Activated CD4-positive, alpha-beta T cell treated with anti-CD3 and anti-CD28 coated beads for 36 hours (primary cell): ENCODE measurements at regions not wholly inside any gene's neighbourhood (a gene's known extent, or its start where the extent isn't known, plus 50 kb on each side); places are given as distances from the start of the nearest gene placed in this dataset.

Source experiments
- ATAC-seq: fragments of 200-7000 bp; cut with Tn5 transposase; one replicate; pipeline ENCODE4 v1.10.0; 2021; ENCODE audit warnings: mild to moderate bottlenecking, moderate library complexity
- CTCF ChIA-PET: fragments of 350-600 bp; sonication (Branson Sonifier 250); formaldehyde crosslinking; loops from one replicate; lab custom pipeline; 2021; ENCODE audit warnings: antibody characterized with exemption; lab: Charles Lee
- POLR2A ChIA-PET: fragments of 350-600 bp; sonication (Branson Sonifier 250); formaldehyde crosslinking; loops from one replicate; lab custom pipeline; 2021; ENCODE audit warnings: antibody characterized with exemption, inconsistent platforms; lab: Charles Lee
- DNase-seq: peaks from one replicate; pipeline ENCODE4 v3.0.0-alpha.2; 2020
- H3K27ac Mint-ChIP-seq: one replicate; pipeline ENCODE4 v1.8.0; 2021; ENCODE audit warnings: mixed read lengths
- H3K27me3 Mint-ChIP-seq: one replicate; pipeline ENCODE4 v1.8.0; 2021; ENCODE audit warnings: mixed read lengths
- H3K36me3 Mint-ChIP-seq: one replicate; pipeline ENCODE4 v1.8.0; 2021; ENCODE audit warnings: low read depth, mixed read lengths
- H3K4me1 Mint-ChIP-seq: one replicate; pipeline ENCODE4 v1.8.0; 2021; ENCODE audit warnings: mixed read lengths
- H3K4me3 Mint-ChIP-seq: one replicate; pipeline ENCODE4 v1.8.0; 2021; ENCODE audit warnings: mild to moderate bottlenecking, moderate library complexity, mixed read lengths
- H3K9me3 Mint-ChIP-seq: one replicate; pipeline ENCODE4 v1.8.0; 2021; ENCODE audit warnings: low read depth, mixed read lengths
- intact Hi-C, 2 experiments: fragments of 100-400 bp; cut with DNase I in 1 of 2; cut with micrococcal nuclease in 1 of 2; formaldehyde crosslinking; loops; one replicate each; pipeline versions ENCODE4 v1.14.2 to v1.15.1; 2022 to 2024; cut with DNase I, micrococcal nuclease

- H3K27ac Mint-ChIP-seq = no peak overlapping the region
- no peaks in the 10 kb centered on the region for H3K9me3 Mint-ChIP-seq
- no peaks in the 10 kb centered on the region for H3K27me3 Mint-ChIP-seq
- intact Hi-C loops = no loop called here
- ATAC-seq (no peak), DNase-seq (no peak)
- H3K36me3 Mint-ChIP-seq = no peaks in the 10 kb centered on the region
- no peak overlapping the region for H3K4me3 Mint-ChIP-seq
- CTCF ChIA-PET = interaction anchor here (0.8 kb wide), 1 partner anchor 9 kb away, joined by 4 read pairs; no protein-coding TSS in a partner anchor
- POLR2A ChIA-PET = no interaction called here
- no peaks in the 10 kb centered on the region for H3K4me1 Mint-ChIP-seq
Measured at GRCh38 chr1:30374400-30375070, 348.9 kb downstream of the MATN1 start.

DNA sequence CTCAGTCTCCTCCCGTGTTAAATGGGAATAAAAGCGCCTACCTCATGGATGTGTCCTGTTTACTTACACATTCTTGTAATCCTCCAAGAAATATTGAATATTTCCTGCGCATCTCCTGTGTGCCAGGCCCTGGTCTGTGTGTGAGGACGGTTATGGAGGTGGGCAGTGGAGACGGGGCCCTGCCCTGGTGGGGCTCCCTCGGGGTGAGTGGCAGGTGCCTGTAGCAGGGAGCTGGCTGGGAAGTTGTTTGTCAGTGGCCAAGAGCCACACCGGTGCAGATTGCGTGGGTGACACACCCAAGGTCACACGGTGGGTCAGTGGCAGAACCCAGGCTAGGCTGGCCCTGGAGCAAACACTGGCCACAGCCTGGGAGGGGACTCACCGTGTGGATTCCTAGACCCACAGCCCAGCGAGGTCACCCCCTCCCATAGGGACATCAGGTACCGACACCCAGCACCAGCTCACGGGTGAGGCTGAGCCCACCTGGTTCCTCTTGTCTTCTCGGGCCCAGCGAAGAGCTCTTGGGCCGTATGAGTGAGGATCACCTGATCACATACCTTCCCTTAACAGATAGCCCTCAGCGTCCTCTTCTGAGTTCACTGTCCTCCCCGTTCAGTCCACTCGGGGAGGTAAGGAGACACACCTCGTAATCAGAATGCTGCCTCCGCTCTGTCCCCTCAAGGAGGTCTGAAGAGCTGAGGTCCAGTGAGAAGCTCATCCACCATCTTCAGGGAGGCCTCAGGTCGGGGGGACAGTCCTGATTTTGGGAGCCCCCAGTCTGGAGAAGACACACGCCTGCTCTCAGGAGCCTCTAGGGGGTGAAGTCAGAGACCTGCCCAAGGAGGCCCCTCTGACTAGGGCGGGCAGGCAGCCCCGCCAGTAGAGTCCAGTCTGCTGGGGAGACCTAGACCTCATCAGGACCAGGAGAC, 349.6 kb downstream of the MATN1 start:
- Mint-ChIP-seq H3K27ac (no peak overlapping the region), H3K27me3 (no peaks in the 10 kb centered on the region), H3K4me1 (no peaks in the 10 kb centered on the region), H3K9me3 (no peaks in the 10 kb centered on the region), H3K4me3 (no peak overlapping the region), H3K36me3 (no peaks in the 10 kb centered on the region)
- intact Hi-C loops = no loop called here
- no peak for ATAC-seq
- no peak for DNase-seq
- CTCF ChIA-PET = interaction anchor here (0.8 kb wide), 1 partner anchor 8 kb away, joined by 4 read pairs; no protein-coding TSS in a partner anchor
- POLR2A ChIA-PET = no interaction called here

DNA sequence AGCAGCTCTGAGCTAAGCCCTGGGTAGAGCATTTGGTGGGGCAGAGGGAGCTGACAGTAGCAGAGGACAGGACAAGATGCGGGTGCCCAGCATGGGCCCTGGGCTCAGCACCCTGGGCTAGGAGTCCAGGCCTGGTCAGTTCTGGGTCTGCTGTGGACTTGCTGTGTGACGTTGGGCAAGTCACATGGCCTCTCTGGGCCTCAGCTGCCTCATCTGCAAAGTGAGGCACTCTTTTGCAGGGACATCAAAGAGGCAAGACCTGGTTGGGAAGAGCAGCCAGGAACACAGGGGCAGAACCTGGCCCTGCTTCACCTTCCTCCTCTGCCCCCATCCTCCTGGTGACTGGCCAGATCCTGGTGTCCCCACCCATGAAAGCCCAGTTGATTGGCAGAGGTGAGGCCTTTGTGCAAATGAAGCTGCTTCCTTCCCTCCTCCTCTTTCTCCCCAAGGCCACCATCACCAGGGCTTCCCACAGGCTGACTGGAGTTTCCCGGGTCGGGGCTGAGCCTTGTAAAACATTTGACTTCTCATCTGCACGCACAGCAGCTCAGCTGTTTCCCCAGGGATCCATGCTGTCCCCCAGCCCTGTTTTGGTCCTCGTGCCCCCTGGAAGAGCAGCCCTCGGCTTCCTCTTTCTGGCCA, 350.5 kb downstream of the MATN1 start:
- intact Hi-C loops = no loop called here
- Mint-ChIP-seq H3K36me3 (no peaks in the 10 kb centered on the region), H3K9me3 (no peaks in the 10 kb centered on the region), H3K4me3 (no peak overlapping the region), H3K27me3 (no peaks in the 10 kb centered on the region), H3K27ac (no peak overlapping the region), H3K4me1 (no peaks in the 10 kb centered on the region)
- no peak for ATAC-seq
- CTCF ChIA-PET = no interaction called here
- POLR2A ChIA-PET = no interaction called here
- DNase-seq = no peak

- CTCF ChIA-PET = no interaction called here
- no peaks in the 10 kb centered on the region for H3K27me3 Mint-ChIP-seq
- no peaks in the 10 kb centered on the region for H3K9me3 Mint-ChIP-seq
- DNase-seq = no peak
- no peak overlapping the region for H3K4me3 Mint-ChIP-seq
- no peak overlapping the region for H3K27ac Mint-ChIP-seq
- no peaks in the 10 kb centered on the region for H3K36me3 Mint-ChIP-seq
- POLR2A ChIA-PET = no interaction called here
- no peak for ATAC-seq
- intact Hi-C loops = no loop called here
- no peaks in the 10 kb centered on the region for H3K4me1 Mint-ChIP-seq
Measured at GRCh38 chr1:30371888-30372791, 351.2 kb downstream of the MATN1 start.

DNA sequence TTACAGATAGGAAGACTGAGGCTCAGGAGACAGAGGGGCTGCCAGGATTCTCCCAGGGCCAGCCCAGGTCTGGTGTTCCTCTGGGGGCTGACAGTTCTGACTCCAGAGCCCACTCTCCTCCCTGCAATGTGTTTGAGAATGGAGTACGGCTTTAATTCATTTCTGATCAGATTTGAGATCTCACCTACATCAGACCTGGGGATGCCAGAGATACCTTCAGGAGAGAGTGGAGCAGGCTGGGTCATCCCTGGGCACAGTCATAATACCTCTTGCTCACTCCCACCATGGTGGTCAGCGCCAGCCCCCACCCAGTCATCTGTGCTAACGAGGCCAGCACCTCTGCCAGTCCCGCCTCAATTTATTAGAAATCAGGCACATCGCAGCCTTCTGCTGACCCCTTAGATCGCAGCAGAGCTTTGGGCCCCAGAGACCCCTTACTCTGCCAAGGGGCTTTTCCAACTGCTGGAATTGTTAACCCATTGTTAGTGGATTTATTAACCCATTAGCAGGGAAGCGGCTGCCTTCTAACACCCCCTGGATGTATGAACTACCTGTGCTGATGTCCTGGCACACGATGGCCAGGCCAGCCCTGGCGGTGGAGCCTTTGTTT, 352.1 kb downstream of the MATN1 start:
- Mint-ChIP-seq H3K4me3 (no peak overlapping the region), H3K4me1 (no peaks in the 10 kb centered on the region), H3K27me3 (peaks cover 4% of the 10 kb centered on the region), H3K36me3 (no peaks in the 10 kb centered on the region), H3K27ac (no peak overlapping the region), H3K9me3 (no peaks in the 10 kb centered on the region)
- DNase-seq (no peak), ATAC-seq (no peak)
- ChIA-PET CTCF (interaction anchor here (2.1 kb wide), 1 partner anchor 9 kb away, joined by 9 read pairs; no protein-coding TSS in a partner anchor), POLR2A (no interaction called here)
- intact Hi-C loops = no loop called here

- ChIA-PET CTCF (interaction anchor here (2.1 kb wide), 1 partner anchor 12 kb away, joined by 9 read pairs; no protein-coding TSS in a partner anchor), POLR2A (no interaction called here)
- Mint-ChIP-seq H3K36me3 (no peaks in the 10 kb centered on the region), H3K27me3 (peaks cover 10% of the 10 kb centered on the region), H3K4me1 (no peaks in the 10 kb centered on the region), H3K9me3 (no peaks in the 10 kb centered on the region), H3K27ac (no peak overlapping the region), H3K4me3 (no peak overlapping the region)
- intact Hi-C loops = no loop called here
- DNase-seq = no peak
- no peak for ATAC-seq
Measured at GRCh38 chr1:30368651-30369240, 354.6 kb downstream of the MATN1 start.

- Mint-ChIP-seq H3K27ac (no peak overlapping the region), H3K4me3 (no peak overlapping the region), H3K4me1 (no peaks in the 10 kb centered on the region), H3K27me3 (peaks cover 10% of the 10 kb centered on the region), H3K9me3 (no peaks in the 10 kb centered on the region), H3K36me3 (no peaks in the 10 kb centered on the region)
- ChIA-PET CTCF (no interaction called here), POLR2A (no interaction called here)
- no peak for ATAC-seq
- DNase-seq = no peak
- intact Hi-C loops = no loop called here
Measured at GRCh38 chr1:30366911-30367310, 356.5 kb downstream of the MATN1 start.

- Mint-ChIP-seq H3K27me3 (peaks cover 10% of the 10 kb centered on the region), H3K36me3 (no peaks in the 10 kb centered on the region), H3K27ac (no peak overlapping the region), H3K9me3 (no peaks in the 10 kb centered on the region), H3K4me1 (no peaks in the 10 kb centered on the region), H3K4me3 (no peak overlapping the region)
- ATAC-seq = no peak
- CTCF ChIA-PET = no interaction called here
- intact Hi-C loops = no loop called here
- POLR2A ChIA-PET = no interaction called here
- DNase-seq = no peak
Measured at GRCh38 chr1:30366199-30366598, 357.2 kb downstream of the MATN1 start.

DNA sequence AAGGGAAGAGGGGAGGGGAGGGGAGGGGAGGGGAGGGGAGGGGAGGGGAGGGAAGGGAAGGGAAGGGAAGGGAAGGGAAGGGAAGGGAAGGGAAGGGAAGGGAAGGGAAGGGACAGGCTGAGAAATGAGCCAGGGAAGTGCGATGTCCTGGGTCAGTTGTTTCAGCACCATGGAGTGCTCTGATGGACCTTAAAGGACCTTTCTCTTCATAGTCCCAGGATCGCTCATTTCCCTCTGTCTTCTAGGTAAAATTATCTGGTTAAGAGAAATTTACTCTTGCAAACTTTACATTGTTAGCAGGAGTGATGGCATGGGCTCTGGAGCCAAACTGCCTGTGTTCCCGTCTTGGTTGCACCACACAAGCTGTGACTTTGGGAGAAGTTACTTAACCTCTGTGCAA, 357.8 kb downstream of the MATN1 start:
- Mint-ChIP-seq H3K4me3 (no peak overlapping the region), H3K36me3 (no peaks in the 10 kb centered on the region), H3K27me3 (peaks cover 10% of the 10 kb centered on the region), H3K4me1 (no peaks in the 10 kb centered on the region), H3K27ac (no peak overlapping the region), H3K9me3 (no peaks in the 10 kb centered on the region)
- ChIA-PET POLR2A (no interaction called here), CTCF (interaction anchor here (1.0 kb wide), 1 partner anchor 8 kb away, joined by 4 read pairs; no protein-coding TSS in a partner anchor)
- DNase-seq = no peak
- no peak for ATAC-seq
- intact Hi-C loops = no loop called here

DNA sequence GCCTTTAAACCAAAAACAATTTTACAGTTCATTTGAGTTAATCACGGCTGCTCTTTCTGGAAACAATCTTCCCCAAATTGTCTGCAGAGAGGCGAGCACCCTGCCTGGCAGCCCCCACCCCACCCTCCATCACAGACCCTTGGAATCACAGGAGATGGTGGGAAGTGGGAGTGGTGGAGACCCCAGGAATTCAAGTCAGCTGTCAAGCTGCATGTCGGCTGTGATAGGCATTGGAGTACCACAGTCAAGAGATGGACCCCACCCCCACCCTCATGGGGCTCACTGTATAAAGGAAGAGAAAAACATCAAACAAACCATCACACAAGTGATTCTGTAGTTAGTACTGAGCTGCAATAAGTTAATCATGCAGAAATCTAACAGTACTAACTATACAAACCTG, 360.4 kb downstream of the MATN1 start:
- no peak for ATAC-seq
- no peak overlapping the region for H3K27ac Mint-ChIP-seq
- POLR2A ChIA-PET = interaction anchor here (0.7 kb wide), 1 partner anchor 865 kb away, joined by 9 read pairs; no protein-coding TSS in a partner anchor
- CTCF ChIA-PET = interaction anchor here (1.8 kb wide), 1 partner anchor 17 kb away, joined by 6 read pairs; no protein-coding TSS in a partner anchor
- intact Hi-C loops = no loop called here
- no peaks in the 10 kb centered on the region for H3K4me1 Mint-ChIP-seq
- DNase-seq = no peak
- no peaks in the 10 kb centered on the region for H3K9me3 Mint-ChIP-seq
- no peaks in the 10 kb centered on the region for H3K36me3 Mint-ChIP-seq
- H3K4me3 Mint-ChIP-seq = no peak overlapping the region
- H3K27me3 Mint-ChIP-seq = peaks cover 17% of the 10 kb centered on the region
